Sigmoid colon (tissue), 4 donors: ENCODE measurements at regions not wholly inside any gene's neighbourhood (a gene's known extent, or its start where the extent isn't known, plus 50 kb on each side); places are given as distances from the start of the nearest gene placed in this dataset.

ENCODE experiments used
- EP300 ChIP-seq, 4 donors: sonication (generic); formaldehyde crosslinking; IDR thresholded peaks; one replicate each; pipeline ENCODE4 v1.6.1; 2017; ENCODE audit warnings: antibody characterized with exemption in 4 of 4
- POLR2A ChIP-seq, 2 donors: fragments of 450-650 bp; IDR thresholded peaks; one replicate each; pipeline ENCODE4 v1.6.1; 2016; ENCODE audit warnings: antibody characterized with exemption in 2 of 2, mild to moderate bottlenecking in 2 of 2, moderate library complexity in 2 of 2
- POLR2AphosphoS5 ChIP-seq, 4 donors: sonication (generic); formaldehyde crosslinking; IDR thresholded peaks; one replicate each; pipeline ENCODE4 v1.6.1; 2017; ENCODE audit warnings: antibody characterized with exemption in 4 of 4
- TF ChIP-seq, protein P1 (sequence below), 4 experiments: fragments of 450-650 bp in 3 of 4; fragments of 200-600 bp in 1 of 4; IDR thresholded peaks; one replicate each; pipeline ENCODE4 v1.5.1; 2016 to 2019; ENCODE audit warnings: antibody characterized with exemption in 4 of 4, mild to moderate bottlenecking in 3 of 4, moderate library complexity in 2 of 4

DNA sequence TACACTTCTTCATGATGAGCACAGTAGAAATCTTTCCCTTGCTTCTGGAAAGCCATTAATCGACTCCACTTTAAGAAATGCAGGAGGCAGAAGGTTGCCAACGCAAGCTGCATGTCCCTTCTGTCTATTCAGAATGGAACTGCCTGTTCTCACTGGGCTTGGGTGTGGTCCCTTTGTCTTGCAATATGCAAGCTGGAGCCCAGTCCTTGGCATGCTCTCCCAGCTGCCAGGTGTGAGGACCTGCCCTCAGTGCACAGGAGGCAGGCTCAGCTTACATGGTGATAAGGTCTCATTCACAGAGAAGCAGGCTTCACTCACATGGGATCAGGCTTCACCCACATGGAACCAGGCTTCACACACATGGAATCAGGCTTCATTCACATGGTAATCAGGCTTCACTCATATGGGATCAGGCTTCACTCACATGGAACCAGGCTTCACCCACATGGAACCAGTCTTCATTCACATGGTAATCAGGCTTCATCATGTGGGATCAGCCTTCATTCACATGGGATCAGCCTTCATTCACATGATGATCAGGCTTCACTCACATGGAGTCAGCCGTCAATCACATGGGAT is 59.2 kb upstream of the USP47 start:
- no peak for TF ChIP-seq EP300 (IDR thresholded peaks at IDR 0.05)
- TF ChIP-seq, protein P1, sequence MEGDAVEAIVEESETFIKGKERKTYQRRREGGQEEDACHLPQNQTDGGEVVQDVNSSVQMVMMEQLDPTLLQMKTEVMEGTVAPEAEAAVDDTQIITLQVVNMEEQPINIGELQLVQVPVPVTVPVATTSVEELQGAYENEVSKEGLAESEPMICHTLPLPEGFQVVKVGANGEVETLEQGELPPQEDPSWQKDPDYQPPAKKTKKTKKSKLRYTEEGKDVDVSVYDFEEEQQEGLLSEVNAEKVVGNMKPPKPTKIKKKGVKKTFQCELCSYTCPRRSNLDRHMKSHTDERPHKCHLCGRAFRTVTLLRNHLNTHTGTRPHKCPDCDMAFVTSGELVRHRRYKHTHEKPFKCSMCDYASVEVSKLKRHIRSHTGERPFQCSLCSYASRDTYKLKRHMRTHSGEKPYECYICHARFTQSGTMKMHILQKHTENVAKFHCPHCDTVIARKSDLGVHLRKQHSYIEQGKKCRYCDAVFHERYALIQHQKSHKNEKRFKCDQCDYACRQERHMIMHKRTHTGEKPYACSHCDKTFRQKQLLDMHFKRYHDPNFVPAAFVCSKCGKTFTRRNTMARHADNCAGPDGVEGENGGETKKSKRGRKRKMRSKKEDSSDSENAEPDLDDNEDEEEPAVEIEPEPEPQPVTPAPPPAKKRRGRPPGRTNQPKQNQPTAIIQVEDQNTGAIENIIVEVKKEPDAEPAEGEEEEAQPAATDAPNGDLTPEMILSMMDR (IDR thresholded peaks at IDR 0.05), result no peak
- no peak for TF ChIP-seq POLR2AphosphoS5 (IDR thresholded peaks at IDR 0.05)
- no peak for TF ChIP-seq POLR2A (IDR thresholded peaks at IDR 0.05)
